ENCODE measurements at regions not wholly inside any gene's neighbourhood (a gene's known extent, or its start where the extent isn't known, plus 50 kb on each side); places are given as distances from the start of the nearest gene placed in this dataset.
"Not testable (repeated sequence)": the region's sequence is repeated elsewhere in the genome, so short reads cannot be mapped to it uniquely, and the experiment has no call there.

DNA sequence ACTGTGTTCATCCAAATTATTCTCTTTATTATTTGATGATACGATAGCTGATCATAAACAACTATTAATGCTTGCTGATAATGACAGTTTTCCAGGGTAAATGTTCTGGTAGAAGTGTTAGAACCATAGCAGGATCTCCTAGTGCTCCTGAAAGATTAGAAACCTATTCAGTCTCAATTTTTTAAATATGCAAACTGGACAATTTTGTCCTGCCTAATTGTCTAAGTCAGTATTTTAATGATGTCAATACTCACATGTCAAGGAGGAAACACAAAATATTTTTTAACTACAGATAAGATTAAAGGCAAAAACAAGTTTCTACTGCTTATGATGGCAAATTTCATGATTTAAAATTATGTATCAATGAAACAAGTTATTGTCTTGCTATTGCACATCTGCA is 233.9 kb downstream of the RFPL4B start:
- no peak for DNase-seq (ENCODE audit: low read depth)

DNA sequence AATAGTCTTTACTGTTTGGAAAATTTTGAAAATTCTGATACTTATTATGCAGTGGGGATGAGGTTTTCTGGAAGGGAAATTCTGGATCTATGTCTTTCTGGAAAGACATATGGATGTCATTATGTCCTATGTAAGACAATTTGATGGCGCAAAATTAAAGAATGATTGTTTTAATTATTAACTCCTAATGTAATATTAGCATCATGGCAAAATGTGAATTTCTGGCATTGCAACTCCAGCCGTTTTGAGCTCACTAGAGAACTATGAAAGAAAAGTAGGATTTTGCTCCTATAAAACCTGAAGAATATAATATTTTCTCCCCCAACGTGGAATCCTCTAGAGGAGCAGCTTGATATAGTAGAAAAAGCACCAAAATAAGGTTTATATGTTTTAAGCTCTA is 243.2 kb downstream of the RFPL4B start:
- no peak for DNase-seq (ENCODE audit: low read depth)

DNA sequence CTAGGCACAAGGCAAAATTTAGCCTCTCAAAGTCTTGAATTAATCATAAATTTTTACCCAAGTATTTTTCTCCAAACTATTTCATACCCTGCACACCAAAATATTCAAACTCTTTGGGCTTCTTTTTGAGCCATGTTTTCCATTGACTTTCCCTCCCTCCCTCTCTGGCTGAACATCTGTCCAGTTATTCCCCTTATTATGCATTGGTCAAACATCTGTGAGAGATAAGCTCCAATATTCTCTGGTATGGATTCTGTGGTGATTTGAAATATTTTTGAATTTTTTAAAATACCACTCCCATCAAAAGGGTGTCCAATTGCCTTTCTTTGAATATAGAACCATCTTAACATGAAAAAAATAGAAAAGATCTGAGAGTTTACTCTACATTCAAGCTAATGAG is 244.2 kb downstream of the RFPL4B start:
- DNase-seq (ENCODE audit: low read depth) = no peak

DNA sequence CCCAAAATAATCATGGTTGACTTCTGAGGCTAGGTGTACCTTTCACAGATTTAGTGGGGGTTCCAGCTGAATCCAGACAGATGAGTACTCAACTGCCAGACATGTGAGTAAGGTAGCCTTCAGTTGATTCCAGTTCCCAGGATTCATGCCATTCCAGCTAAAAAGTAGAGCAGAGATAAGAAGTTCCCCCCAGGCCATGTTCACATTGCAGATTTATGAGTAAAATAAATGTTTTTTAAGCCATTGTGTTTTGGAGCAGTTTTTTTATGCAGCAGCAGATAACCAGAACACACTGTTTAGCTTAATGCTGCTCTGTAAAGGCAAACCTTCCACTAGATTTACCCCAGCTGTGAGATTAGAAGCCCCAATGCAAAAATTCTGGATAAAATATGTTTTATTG is 245.0 kb downstream of the RFPL4B start:
- no peak for DNase-seq (ENCODE audit: low read depth)

DNA sequence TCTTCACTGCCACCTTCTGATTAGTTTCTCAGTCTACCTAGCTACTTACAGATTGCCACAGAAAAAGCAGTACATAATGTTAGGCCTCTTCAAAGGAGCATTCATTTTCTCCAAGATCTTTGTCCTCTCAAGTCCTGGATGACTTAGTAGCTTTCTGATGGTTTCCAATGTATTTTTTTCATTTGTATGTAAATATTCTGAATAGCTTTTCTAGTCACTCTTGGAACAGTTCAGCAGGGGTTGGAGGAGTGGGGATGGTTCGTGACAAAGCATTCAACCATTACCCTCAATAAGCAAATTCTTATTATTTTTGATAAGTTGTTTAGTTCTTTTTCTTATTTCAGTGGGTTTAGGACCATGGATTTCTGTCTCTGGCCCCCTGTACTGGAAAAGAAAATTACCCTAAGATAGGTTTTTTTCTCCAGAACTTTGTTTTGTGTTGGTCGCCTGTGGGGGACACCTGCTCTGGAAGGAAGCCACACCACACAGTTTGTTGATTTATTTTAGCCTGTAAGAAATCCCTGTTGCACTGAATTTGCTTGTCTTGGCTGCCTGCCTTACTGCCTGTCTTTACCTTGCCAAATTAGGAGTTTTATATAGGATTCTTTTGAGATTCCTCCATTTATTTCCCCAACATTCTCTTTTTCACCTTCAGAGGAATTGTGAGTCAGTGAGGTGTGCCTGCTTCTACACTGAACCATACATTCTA is 247.9 kb downstream of the RFPL4B start:
- no peak for DNase-seq (ENCODE audit: low read depth)

DNA sequence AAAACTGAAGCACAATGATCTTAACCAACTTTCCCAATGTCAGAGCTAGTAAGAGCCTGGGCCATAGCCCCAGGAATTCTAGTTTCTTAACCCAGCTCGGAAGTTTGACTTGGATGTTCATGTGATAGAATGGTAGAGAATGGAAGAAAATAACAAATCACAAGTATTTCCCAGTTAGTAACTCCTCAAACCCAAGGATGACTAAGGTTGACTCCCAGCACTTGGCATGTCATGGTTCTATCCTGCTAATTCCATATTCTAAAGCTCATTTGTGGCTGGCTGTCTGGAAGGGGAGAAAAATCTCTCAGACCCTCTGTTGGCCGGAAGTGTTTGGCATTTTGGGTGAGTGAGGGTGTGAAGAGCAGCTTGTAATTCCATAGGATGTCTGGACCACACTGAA is 248.7 kb downstream of the RFPL4B start:
- no peak for DNase-seq (ENCODE audit: low read depth)

DNA sequence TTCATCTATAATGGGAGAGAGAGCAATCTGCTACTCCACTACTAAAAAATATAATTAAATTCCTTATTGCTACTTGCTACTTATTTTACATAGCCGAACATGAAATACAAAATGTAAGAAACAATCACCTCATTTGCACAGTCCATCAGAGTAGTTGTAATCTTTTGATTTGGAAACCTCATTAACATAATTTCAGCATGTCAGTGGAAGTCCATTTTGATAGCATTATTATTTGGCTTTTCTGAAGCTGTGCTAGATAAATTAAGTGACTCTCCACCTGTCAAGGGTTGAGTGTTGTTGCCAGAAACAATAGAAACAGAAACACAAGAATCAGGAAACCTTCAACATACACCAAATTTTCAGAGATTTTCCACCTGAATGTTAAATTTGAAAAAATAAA is 250.0 kb downstream of the RFPL4B start:
- no peak for DNase-seq (ENCODE audit: low read depth)

DNA sequence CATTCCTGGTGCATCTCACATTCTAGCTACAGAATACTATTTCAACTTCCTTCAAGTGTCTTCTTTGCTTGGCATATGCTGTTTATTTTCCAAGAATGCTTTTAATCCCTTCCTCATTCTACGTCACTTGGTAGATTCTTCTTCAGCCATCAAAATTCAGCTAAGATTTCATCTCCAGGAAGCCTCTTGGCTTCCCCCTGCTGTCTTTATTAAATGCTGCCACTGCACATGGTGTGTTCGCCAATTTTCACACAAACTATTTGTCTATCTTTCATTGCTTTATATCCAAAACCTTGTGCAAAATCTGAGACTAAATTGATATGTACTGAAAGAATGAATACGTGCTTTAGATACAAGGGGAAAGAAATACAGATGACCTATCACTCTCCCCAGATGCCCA is 253.0 kb downstream of the RFPL4B start:
- DNase-seq (ENCODE audit: low read depth) = no peak

DNA sequence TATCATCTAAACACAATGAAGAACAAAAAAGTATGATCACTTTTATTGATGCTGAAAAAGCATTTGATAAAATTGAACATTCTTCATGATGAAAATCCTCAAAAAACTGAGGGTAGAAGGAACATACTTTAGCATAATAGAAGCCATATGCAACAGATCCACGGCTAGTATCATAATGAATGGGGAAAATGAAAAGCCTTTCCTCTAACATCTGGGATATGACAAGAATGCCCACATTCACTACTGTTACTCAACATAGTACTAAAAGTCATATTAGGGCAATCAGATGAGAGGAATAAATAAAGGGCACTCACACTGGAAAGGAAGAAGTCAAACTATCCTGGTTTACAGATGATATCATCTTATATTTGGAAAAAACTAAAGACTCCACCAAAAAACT is 256.6 kb downstream of the RFPL4B start:
- DNase-seq (ENCODE audit: low read depth) = no peak

DNA sequence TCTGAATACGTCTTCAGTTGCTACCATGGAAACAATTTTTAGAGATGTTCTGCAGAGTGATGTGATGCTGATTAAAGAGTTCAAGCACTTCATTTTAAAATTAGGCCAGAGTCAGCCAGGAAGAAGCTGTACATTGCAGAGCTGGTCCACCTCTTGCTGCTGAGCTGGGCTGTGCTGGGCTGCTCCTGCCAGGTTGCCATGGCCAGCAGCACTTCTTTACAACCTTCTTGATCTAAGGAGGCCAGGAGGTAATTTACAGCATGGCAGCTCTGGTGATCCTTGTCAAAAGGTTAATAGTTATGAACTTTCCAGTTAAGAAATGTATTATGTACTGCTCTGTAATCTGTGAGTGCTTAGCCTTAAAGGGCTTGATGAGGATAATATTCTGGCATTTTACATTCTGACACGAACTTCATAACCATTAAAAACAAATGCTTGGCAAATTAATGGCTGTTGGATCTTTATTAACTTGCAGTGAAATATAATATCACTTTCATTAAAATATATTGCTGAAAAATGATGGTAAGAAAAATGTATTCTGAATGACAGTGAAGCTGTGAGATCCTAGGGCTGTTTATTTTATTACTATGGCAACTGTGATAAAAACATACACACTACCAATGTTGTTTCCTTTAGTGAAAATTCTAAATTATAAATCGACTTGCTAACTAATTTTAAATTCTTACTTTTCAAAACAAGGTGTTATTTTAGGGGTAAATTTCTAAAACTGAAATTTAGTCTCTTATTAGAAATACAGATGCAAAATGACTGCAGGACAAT is 259.7 kb downstream of the RFPL4B start:
- DNase-seq (ENCODE audit: low read depth) = no peak

DNA sequence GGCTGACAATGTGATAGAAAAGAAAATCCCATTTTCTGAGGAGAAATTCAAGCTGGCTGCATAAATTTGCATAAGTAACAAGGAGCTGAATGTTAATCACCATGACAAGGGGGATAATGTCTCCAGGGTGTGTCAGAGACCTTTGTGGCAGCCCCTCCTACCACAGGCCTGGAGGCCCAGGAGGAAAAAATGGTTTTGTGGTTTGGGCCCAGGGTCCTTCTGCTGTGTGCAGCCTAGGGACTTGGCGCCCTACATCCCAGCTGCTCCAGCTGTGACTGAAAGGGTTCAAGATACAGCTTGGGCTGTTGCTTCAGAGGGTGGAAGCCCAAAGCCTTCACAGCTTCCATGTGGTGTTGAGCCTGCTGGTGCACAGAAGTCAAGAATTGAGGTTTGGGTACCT is 261.8 kb downstream of the RFPL4B start:
- DNase-seq (ENCODE audit: low read depth) = not testable (repeated sequence)

DNA sequence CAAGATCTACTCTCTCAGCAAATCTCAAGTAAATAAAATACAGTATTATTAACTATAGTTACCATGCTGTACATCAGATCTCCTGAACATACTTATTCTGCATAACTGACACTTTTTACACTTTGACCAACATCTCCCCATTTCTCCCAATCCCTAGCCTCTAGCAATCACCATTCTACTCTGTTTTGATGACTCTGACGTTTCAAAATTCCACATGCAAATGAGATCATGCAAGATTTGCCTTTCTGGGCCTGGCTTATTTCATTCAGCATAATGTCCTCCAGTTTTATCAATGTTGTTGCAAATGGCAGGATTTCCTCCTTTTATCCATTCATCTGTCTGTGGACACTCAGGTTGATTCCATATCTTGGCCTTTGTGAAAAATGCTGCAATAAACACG is 266.3 kb downstream of the RFPL4B start:
- no peak for DNase-seq (ENCODE audit: low read depth)

DNA sequence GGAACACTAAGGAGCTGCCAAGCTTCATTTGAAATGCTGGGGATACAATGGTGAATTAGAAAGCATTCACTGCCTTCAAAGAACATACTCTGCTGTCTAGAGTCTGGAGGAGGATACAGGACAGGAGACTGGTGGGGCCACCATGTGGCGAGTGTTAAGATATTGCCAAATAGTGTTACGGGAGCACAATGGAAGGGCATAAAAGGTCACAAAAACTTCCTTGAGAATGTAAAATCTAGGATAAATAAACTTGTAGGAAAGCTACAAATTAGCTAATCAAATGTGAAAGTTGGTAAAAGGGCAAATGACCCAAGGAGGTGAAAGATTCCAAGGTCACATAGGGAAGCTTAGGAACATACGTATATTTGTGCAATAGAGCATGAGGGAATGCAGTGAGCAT is 271.7 kb downstream of the RFPL4B start:
- no peak for DNase-seq (ENCODE audit: low read depth)

DNA sequence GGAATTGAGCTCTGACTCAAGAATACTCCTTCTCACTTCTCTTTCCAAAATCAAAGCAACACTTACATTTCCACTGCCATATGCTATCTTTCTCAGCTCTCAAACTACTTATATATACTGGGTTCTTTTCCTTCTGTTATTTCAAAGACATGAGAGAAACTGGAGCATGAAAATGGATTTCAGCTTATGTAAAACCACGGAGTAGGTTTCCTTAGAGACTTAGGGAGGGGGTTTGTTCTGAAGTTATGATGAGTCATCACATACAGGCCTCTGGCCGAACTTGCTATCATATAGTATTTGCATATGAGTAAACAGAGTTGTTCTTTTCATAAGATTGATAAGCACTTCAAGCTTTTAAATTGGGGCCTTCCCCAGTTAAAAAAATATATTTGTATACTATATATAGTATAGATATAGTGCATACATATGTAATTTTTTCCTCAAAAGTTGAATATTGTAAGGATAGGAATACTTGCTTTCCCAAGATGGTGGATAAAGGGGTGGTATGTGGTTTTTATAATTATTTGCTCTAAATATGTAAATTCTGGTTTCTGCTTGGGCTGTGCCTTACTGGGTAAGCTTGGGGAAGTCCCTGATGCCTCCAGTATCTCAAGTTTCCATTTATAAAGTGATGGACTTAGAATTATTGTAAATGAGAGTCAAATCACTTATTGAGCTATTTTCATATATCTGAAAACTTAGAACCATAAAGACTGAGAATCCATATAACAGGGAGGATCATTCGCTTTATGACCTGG is 273.9 kb downstream of the RFPL4B start:
- DNase-seq (ENCODE audit: low read depth) = no peak

DNA sequence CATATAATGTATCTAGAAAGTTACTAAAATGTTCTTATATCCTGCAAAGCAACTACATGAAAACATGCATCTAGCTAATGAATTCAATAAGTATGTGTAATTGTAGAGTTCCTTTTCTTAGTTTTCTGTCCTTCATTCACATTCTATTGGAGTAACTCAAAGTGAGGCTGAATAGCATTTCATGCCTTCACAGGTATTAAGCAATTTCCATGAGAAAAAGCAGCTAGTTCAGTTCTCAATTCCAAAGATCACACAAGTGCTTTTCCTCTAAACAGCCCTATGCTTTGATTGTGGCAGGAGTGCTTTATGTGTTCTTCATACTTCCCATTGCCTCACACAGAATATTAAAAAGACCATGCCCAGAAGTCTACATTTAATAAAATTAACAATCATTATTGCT is 274.9 kb downstream of the RFPL4B start:
- DNase-seq (ENCODE audit: low read depth) = no peak

DNA sequence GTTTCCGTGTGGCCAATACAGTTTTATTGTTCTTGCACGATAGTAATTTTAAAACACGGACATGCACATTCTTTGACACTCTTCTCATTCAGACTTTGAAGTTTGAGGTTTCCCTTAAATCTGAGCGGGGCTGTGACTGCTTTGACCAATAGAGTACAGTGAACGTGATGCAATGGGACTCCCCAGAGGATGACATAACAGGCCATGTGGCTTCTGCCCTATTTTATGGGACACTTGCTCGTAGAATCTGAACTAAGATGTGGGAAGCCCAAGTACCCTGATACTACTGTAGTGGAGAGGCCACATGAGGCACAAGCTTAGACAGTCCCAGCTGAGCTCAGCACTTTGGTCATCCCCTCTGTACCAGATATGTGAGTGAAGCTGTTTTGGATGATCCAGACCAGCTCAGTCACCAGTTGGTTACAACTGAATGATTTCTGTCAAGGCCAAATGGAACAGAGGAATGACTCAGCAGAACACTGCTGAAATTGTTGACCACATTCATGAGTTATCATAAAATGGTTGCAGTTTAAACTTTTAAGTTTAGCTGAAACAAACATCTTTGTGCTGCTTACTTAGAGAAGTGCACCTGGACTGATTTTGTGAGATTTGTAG is 279.4 kb downstream of the RFPL4B start:
- DNase-seq (ENCODE audit: low read depth) = no peak

DNA sequence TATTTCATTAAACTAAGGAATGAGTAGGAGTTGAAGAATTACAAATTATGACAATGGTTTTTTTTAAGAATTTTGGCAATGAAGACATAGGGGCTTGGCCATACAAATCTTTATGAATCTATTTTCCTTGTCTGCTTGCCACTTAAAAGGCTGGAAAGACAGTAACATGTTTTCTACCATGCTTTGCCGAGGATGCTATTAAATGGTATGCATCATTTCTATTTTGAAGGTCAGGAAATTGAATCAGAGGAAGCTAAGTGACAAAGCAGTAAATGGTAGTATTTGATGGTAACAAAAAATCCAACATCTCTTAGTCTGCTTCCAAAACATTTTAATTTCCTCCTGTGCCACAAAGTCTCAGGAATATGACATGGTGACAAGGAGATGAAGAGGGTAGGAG is 287.2 kb downstream of the RFPL4B start:
- DNase-seq (ENCODE audit: low read depth) = no peak

DNA sequence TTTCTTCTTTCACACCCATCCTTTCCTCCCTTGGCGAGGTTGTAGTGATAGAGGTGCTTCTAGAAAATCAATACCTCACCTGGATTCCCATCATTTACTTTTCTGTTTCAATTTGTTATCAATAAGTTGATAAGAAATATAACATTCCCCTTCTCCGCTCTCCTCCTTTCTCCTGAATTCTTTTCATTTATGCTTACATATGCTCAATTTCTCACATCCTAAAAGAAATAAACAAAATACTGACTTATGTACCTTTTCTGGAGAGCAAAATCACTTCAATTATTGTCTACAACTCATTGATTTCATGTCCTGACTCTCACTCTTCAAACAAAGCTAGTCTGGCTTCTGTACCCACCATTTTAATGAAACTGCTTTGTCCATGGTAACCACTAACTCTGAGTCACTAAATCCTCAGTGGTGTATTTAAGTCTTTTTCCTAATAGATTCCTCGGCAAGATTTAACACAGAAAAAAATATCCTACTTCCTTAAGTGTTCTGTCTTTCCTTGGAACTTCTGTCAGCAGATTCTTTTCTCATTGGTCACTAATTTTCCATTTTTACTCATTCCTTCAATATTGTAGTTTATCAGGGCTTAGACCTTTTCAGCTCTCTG is 289.6 kb downstream of the RFPL4B start:
- DNase-seq (ENCODE audit: low read depth) = no peak

DNA sequence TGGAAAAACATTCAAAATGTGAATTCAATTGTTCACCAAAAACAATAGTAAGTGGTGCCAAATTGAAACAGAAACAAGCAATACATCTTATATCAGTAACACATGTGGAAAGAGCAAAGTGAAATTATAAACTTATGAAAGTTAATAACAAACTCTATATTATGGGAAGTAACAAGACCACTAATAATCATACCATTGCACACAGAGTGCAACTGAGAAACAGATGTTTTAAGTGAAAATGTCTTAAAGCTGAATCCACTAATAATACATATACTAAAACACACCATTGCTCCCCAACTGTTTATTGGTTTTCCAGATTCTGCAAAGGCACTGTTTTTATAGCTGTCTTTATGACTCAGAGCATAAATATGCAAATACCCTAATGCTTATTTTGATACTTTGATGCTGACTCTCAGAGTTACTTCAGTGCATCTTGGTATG is 292.3 kb downstream of the RFPL4B start:
- DNase-seq (ENCODE audit: low read depth) = no peak

DNA sequence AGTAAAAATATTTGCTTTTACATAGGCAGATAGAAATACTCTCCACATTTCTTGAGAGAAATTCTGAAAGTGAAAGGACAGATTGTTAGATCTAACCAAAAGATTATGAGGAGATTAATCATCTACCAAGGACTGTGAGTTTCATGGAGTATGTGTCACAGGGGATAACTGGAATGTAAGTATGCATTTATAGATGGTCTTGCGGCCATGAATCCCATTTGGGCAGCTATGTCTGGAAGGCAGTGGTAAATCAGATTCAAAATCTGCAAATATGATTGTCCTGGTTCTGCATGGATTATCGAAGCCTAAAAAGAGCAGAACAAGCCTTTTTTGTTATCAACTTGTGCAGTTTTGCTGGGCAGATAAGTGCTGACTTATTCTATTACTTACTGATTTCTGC is 293.8 kb downstream of the RFPL4B start:
- no peak for DNase-seq (ENCODE audit: low read depth)

DNA sequence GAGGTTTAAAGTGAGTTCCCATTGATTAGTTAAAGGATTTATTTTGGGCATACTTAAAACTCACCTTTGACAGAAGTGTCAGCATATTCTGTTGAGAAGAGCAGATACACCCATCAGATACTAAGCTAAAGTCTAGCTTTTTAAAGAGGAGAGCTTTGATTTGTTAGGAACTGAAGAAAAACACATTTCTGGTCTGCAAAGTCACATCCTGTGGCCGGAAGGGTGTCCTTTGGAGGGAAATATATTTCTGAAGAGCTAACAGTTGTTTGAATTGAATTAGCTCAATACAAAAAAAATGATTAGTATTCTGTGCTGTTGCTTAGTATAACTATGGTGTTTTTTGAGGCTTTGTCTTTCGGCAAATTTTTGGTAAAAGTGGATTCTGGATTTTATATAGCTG is 302.7 kb downstream of the RFPL4B start:
- no peak for DNase-seq (ENCODE audit: low read depth)

DNA sequence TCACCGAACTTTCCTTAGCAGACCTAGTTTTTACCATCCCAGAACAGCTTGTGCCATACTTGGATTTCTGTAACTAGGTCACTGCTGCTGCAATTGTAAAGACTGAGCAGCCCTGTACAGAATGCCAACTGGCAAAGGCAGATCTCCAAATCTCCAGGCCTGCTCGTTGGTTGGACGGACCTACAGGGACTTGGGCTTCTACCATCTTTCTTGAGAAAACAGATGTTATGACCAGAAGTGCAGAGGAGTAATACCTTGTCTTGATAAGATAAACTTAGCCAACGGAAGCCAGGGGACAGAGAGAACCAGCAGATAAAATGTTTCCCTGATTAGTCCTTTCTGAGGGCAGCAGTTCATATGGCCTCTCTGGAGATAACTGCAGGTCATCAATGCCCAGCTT is 304.1 kb downstream of the RFPL4B start:
- DNase-seq (ENCODE audit: low read depth) = no peak

All from T-helper 22 cell (primary cell).